ENCODE measurements at regions not wholly inside any gene's neighbourhood (a gene's known extent, or its start where the extent isn't known, plus 50 kb on each side); places are given as distances from the start of the nearest gene placed in this dataset.

- intact Hi-C loops (cut with DNase I), result no loop called here
- DNase-seq (no peak), ATAC-seq (ENCODE audit: poor library complexity) (no peak)
Observed at GRCh38 chr13:40404407-40404806, 262.0 kb downstream of the FOXO1 start.

DNA sequence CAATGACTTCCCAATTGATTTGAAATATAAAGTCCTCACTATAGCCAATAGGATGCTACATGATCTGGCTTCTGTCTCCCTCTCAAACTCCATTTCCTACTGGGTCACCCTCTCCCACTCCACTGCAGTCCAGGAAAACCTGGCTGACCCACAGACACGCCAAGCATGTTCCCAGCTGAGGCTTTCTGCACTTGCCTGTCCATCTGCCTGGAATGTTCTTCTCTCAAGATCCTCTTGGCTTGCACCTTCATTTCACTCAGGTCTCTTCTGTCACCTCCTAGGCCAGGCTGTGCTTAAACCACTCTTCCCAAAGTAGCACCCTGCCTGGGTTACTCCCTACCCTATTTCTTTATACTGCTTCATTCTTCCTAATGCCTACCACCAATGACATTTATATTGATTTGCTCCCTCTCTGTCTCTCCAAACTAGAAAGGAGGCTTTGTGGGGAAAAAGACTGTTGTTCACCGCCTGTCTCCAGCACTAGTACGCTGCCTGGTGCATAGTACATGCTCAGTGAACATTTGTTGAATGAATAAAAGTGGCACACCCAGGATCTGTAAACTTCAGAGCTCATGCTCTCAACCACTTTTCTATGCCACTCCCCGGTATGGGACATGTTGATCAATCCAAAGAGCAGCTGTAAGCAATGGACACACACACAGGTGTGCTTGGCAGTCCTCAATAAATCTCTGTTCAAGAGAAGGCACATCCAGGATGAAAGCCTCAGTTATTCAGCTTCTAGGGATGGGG is 261.3 kb downstream of the FOXO1 start:
- DNase-seq, result no peak
- intact Hi-C loops (cut with DNase I), result no loop called here
- peak; percentile 14 for ATAC-seq (ENCODE audit: poor library complexity)

- DNase-seq, result no peak
- ATAC-seq (ENCODE audit: poor library complexity), result no peak
- intact Hi-C loops (cut with DNase I), result no loop called here
Observed at GRCh38 chr13:40406405-40407120, 259.9 kb downstream of the FOXO1 start.

- intact Hi-C loops (cut with DNase I), result no loop called here
- no peak for ATAC-seq (ENCODE audit: poor library complexity)
Observed at GRCh38 chr13:40407567-40407966, 258.9 kb downstream of the FOXO1 start.

DNA sequence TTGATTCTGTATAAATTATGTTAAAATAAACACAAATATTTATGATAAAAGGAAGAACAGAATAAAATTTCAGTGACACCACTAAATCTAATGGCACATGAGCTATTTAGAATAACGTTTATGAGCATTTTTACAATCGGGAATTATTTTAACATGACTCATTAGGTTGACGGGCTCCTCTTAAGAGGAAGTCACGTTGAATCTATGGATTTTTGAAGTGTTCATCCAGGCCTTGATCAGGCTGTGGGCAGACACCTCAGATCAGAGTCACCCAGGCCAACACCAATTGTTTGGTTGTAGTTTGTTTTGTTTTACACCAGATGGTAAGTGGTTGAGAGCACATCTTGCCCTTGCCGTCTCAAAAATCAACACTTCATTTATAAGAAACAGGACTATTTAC is 257.8 kb downstream of the FOXO1 start:
- intact Hi-C loops (cut with DNase I), result no loop called here
- DNase-seq (no peak), ATAC-seq (ENCODE audit: poor library complexity) (no peak)

More at GRCh38 chr13:40407567-40407966, 258.9 kb downstream of the FOXO1 start:
- DNase-seq, result no peak

- intact Hi-C loops (cut with DNase I), result no loop called here
- ATAC-seq (ENCODE audit: poor library complexity) (no peak), DNase-seq (no peak)
Observed at GRCh38 chr13:40409278-40409677, 257.2 kb downstream of the FOXO1 start.

DNA sequence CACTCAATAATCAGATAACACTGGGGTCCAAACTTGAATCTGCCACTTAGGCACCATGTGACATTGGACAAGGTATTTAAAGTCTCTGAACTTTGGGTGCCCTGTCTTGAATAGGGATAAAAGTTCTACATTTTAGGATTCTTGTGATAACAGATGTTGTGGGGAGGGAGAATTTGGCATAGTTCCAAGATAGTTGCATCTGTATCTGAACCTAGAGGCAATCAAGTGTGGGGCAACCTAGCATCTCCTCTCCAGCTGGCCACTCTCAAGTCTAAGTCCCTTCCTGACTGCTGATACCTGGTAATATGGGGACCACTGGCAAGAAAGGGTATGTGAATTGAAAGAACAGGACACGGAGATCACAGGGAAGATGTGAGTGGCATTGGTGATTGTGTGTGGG is 256.1 kb downstream of the FOXO1 start:
- DNase-seq, result no peak
- intact Hi-C loops (cut with DNase I), result no loop called here
- ATAC-seq (ENCODE audit: poor library complexity), result peak; percentile 9

DNA sequence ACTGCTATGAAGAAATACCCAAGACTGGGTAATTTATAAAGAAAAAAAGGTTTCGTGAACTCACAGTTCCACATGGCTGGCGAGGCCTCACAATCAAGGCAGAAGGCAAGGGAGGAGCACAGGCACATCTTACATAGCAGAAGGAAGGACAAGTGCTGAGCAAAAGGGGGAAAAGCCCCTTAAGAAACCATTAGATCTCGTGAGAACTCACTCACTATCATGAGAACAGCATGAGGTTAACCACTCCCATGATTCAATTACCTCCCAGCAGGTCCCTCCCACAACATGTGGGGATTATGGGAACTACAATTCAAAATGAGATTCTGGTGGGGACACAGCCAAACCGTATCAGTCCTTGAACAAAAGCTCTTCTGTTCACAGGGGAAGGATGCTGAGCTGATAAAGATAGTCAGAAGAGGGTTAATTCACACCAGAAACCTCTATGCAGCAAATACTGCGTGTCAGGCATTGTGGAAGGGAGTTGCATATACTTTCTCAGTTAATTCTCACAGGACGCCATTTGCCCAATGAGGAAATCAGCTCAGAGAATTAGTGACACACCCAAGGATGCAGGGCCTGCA is 246.2 kb downstream of the FOXO1 start:
- intact Hi-C loops (cut with DNase I), result no loop called here
- no peak for DNase-seq
- ATAC-seq (ENCODE audit: poor library complexity), result no peak

GRCh38 chr13:40422588-40423235 is 243.7 kb downstream of the FOXO1 start:
- ATAC-seq (ENCODE audit: poor library complexity), result no peak
- intact Hi-C loops (cut with DNase I), result no loop called here

GRCh38 chr13:40428354-40428753 is 238.1 kb downstream of the FOXO1 start:
- ATAC-seq (ENCODE audit: poor library complexity), result no peak
- DNase-seq, result no peak
- intact Hi-C loops (cut with DNase I), result no loop called here

More at GRCh38 chr13:40422588-40423235, 243.7 kb downstream of the FOXO1 start:
- DNase-seq, result no peak

DNA sequence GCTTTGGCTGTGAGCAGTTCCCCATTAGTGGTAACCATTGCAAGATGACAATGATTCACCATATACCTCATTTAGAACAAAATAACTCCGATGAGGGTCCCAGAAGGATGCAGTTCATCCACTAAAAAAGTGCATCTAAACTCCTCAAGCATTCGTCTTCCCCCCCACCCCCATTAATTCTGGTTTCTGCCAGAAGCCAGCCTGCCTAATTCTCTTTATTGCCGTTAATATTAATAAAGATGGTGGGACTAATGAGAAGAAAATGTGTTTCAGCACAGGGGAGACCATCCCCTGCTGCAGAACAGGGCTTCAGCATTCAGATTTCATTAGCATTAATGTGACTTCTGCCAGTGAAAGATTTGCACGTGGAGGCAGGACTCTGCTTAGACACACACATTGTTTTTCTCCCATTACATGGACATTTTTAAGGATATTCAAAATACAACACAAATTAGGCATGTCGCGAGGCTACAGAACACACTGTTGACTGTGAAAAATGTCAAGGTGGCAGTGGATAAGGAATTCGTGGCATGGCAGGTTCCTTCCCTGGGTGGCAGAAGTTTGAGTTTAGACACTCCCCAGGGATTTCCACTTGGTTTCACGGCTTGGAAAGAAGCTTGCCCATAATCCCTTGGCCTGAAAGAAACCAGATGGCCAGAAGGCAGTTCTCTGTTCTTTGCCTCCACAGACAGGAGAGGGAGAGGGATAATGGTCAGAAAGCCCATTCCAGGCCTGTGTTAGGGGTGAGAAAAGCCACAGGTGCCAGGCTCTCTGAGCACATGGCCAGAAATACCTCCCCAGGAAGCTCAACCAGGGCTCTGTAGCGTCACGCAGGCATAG is 236.5 kb downstream of the FOXO1 start:
- DNase-seq (no peak), ATAC-seq (ENCODE audit: poor library complexity) (no peak)
- intact Hi-C loops (cut with DNase I), result no loop called here

GRCh38 chr13:40432018-40432978 is 234.1 kb downstream of the FOXO1 start:
- ATAC-seq (ENCODE audit: poor library complexity), result peak; percentile 68
- intact Hi-C loops (cut with DNase I), result no loop called here
- DNase-seq, result no peak

DNA sequence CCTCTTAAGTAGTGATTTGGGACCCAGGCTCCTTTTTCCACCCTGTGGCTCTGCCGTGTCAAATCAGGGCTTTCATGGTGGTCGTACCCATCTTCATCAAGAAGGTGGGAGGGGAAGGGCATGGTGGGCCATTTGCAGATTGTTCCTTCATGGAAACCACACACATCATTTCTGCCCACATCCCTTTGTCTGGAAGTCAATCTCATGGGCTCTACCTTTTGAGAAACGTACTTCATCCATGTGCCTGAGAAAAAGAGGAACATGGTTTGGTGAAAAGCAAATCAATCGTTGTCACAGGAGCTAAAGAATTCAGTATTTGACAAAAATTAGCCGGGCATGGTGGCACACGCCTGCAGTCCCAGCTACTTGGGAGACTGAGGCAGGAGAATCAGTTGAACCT is 233.4 kb downstream of the FOXO1 start:
- no peak for DNase-seq
- ATAC-seq (ENCODE audit: poor library complexity), result no peak
- intact Hi-C loops (cut with DNase I), result no loop called here

- DNase-seq, result no peak
- intact Hi-C loops (cut with DNase I), result no loop called here
- ATAC-seq (ENCODE audit: poor library complexity), result no peak
Observed at GRCh38 chr13:40433577-40433976, 232.9 kb downstream of the FOXO1 start.

DNA sequence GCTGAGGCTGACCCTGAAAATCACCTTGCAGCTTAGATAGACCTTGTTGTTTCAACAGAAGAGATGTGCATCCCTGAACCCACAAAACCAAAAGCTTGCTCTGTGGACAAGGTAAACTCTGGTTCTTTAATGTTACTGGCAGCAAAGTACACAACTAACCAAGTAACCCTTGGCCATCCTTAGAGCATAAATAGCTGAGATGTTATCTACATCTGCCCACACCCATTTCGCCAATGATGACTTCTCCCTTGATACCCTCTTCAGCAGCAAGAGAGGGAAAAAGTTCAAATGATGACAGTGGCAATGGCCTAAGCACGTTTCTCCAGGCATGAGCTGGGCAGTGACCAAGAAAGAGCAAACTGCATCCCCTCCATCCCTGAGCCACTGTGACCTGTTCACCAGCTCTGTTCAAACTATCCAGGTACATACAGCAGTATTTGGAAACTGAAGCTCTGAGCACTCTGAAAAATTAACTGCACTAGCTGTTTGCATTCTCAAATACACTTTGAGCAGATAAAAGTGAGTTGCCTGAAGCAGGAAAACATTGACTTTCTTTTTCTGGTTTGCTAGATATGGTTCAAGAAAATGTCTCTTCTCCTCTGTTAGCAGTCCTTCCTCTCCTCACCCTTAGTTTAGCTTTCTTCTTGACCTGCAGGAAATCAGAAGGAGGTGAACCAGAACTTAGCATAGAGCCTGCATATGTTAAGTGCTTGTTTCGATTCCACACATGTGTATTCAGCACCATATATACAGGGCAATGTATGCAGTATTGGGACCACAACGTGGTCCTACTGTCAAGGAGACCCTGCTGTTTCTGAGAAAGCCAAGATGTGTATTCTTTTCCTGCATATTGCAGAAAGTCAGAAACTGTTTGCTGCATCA is 231.7 kb downstream of the FOXO1 start:
- intact Hi-C loops (cut with DNase I), result no loop called here
- ATAC-seq (ENCODE audit: poor library complexity) (no peak), DNase-seq (no peak)

DNA sequence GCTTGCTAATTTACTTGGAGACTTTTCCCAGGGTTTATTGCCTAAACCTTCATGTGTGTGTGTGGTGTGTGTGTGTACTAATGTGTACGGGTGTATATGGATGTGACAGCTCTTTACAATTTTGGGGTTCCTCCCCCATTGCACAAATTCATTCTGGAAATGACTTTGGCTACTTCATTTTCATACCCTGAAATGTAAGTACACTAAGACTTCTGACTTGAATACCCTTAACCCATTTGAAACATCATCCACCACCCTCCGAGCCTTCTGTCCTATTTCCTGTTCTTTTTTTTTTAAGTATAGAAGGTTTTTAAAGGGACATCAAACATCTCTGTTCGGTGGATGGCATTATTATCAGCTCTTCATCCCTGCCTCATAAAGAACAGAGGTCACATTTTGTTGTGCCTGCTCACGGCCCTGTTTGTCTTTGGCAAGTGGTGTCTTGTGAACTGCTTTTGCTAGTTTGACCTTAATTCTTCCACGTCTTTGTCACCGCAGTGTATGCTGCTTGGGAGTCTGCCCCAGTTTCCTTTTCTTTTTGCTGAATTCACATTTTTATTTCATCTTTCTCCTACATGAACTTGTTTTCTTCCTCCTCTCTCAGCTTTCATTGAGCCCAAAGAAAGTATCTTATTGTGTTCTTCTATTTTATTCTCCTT is 228.3 kb downstream of the FOXO1 start:
- ATAC-seq (ENCODE audit: poor library complexity), result no peak
- DNase-seq, result no peak
- intact Hi-C loops (cut with DNase I), result no loop called here

Data from Right ventricle myocardium superior (tissue), 1 donor.